ENCODE measurements at regions not wholly inside any gene's neighbourhood (a gene's known extent, or its start where the extent isn't known, plus 50 kb on each side); places are given as distances from the start of the nearest gene placed in this dataset.

DNA sequence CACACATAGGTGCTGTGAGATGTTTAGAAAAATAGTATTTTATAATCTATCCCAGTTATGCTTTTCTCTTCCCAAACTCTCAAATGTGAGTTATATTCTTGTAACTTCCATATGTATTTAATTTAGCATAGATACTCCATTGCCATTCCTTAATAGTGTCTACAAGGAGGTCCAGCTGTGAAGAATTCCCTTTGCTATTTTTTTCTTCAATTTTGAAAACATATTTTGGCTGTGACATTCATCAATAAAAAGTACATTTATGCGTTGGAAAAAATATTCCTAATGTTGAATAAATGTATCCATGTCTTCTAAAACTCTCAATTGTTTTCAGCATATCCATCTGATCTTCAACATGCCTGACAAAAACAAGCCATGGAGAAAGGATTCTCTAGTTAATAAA is 1402.0 kb upstream of the SEL1L start:
- TF ChIP-seq ELF4 (IDR thresholded peaks at IDR 0.05), result no peak
- no peak for TF ChIP-seq SUZ12 (IDR thresholded peaks at IDR 0.05)
- TF ChIP-seq NFRKB (IDR thresholded peaks at IDR 0.05), result no peak
- TF ChIP-seq, protein P1, sequence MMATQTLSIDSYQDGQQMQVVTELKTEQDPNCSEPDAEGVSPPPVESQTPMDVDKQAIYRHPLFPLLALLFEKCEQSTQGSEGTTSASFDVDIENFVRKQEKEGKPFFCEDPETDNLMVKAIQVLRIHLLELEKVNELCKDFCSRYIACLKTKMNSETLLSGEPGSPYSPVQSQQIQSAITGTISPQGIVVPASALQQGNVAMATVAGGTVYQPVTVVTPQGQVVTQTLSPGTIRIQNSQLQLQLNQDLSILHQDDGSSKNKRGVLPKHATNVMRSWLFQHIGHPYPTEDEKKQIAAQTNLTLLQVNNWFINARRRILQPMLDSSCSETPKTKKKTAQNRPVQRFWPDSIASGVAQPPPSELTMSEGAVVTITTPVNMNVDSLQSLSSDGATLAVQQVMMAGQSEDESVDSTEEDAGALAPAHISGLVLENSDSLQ (IDR thresholded peaks at IDR 0.05), result no peak
- TF ChIP-seq FOXM1 (IDR thresholded peaks at IDR 0.05; ENCODE audit: borderline replicate concordance), result no peak
- TF ChIP-seq TARDBP (IDR thresholded peaks at IDR 0.05), result no peak
- TF ChIP-seq ZNF384 (IDR thresholded peaks at IDR 0.05), result no peak
- no peak for TF ChIP-seq L3MBTL2 (conservative IDR thresholded peaks at IDR 0.05)
- TF ChIP-seq ARNT (IDR thresholded peaks at IDR 0.05), result no peak
